ENCODE measurements at regions not wholly inside any gene's neighbourhood (a gene's known extent, or its start where the extent isn't known, plus 50 kb on each side); places are given as distances from the start of the nearest gene placed in this dataset.
A peak's percentile ranks its signal among the peaks of the same experiment; 100 is the strongest.

DNA sequence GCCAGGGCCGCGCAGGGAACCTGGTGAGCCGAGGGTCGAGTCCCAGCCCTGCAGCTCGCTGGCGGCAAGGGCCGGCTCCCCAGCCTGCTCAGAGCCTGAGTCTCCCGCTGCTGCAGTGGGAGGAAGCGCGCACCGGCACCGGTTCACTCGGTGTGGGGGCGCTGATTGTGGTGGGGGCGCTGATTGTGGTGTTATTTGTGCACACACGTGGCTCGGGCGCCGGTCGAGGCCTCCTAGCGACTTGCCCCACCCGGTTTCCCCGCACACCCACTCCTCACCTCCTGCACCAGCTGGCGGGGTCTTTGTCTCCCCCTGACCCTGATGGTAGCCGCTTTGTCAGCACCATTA, 266.7 kb downstream of the NSG2 start:
- intact Hi-C loops (cut with DNase I) = loop anchor here (2.0 to 10.0 kb wide), 3 partner anchors 267 to 1017 kb away; partner anchors contain the start of gene NSG2 (in 1 of the 2)
- DNase-seq = no peak
- H3K27me3 ChIP-seq (ENCODE audit: insufficient read depth in 3 of 3, low read length in 2 of 3) = peaks cover 0 to 2% (median 0%) of the 10 kb centered on the region in 3 donors
- H3K4me1 ChIP-seq = peaks cover 7% of the 10 kb centered on the region
- 32 to 41% (median 34%) methylated on average over 21 to 25 of the region's 25 CpGs for WGBS, 3 donors
- H3K9me3 ChIP-seq = no peaks in the 10 kb centered on the region
- no peaks in the 10 kb centered on the region for H3K36me3 ChIP-seq (ENCODE audit: insufficient read depth in 1 of 2, low read depth in 1 of 2)
- TF ChIP-seq, protein P1, sequence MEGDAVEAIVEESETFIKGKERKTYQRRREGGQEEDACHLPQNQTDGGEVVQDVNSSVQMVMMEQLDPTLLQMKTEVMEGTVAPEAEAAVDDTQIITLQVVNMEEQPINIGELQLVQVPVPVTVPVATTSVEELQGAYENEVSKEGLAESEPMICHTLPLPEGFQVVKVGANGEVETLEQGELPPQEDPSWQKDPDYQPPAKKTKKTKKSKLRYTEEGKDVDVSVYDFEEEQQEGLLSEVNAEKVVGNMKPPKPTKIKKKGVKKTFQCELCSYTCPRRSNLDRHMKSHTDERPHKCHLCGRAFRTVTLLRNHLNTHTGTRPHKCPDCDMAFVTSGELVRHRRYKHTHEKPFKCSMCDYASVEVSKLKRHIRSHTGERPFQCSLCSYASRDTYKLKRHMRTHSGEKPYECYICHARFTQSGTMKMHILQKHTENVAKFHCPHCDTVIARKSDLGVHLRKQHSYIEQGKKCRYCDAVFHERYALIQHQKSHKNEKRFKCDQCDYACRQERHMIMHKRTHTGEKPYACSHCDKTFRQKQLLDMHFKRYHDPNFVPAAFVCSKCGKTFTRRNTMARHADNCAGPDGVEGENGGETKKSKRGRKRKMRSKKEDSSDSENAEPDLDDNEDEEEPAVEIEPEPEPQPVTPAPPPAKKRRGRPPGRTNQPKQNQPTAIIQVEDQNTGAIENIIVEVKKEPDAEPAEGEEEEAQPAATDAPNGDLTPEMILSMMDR (IDR thresholded peaks at IDR 0.05) = no peak
- H3K4me3 ChIP-seq = peak overlapping the region; percentile 65
- no peak for ATAC-seq
- no peak overlapping the region for H3K27ac ChIP-seq

DNA sequence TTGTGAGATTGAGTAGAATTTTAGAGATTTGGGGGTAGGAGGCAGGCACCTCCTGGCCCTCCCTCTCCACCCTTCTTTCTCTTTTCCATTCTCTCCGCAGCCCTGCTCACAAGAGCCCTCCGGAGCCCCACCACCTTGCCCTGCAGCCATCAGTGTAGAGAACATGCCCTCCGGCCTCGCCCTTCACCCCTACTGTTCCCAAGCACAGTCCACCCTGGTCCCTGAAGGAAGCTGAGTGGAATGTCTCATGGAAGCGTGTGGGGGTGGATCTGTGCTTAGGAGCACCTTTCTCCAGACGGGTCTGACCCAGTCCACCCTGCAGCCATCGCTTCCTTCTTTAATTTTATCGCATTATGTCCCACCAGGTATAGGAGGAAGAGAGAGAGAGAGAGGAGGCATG, 267.1 kb downstream of the NSG2 start:
- no peak overlapping the region for H3K27ac ChIP-seq
- H3K4me3 ChIP-seq = no peak overlapping the region
- intact Hi-C loops (cut with DNase I) = loop anchor here (2.0 to 10.0 kb wide), 3 partner anchors 268 to 1018 kb away; partner anchors contain the start of gene NSG2 (in 1 of the 2)
- H3K36me3 ChIP-seq (ENCODE audit: insufficient read depth in 1 of 2, low read depth in 1 of 2) = no peaks in the 10 kb centered on the region
- TF ChIP-seq, protein P1 (IDR thresholded peaks at IDR 0.05) = no peak
- WGBS, 3 donors = 88 to 95% (median 93%) methylated on average over 8 of the region's 8 CpGs
- no peaks in the 10 kb centered on the region for H3K9me3 ChIP-seq
- ATAC-seq = no peak
- peaks cover 0 to 2% (median 0%) of the 10 kb centered on the region in 3 donors for H3K27me3 ChIP-seq (ENCODE audit: insufficient read depth in 3 of 3, low read length in 2 of 3)
- peaks cover 7% of the 10 kb centered on the region for H3K4me1 ChIP-seq
- no peak for DNase-seq

DNA sequence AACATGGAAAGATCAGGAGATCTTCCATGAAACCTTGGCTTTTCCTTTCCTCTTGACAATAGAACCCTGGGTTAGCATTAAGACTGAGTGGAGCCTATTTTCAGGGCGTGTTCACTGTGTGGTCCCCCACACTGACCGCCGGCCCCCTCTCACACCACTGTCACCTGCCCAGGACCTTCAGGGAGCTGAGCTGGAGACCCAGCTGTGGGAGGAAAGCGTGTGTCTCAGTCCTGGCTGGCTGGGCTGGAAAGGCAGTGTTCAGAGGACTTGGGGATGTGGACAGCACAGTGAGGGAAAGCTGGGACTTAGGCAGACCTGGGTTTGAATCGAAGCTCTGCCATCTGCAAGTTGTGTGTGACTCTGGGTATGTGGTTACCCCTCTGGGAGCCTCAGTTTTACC, 268.1 kb downstream of the NSG2 start:
- Histone ChIP-seq H3K4me3 (no peak overlapping the region), H3K9me3 (no peaks in the 10 kb centered on the region), H3K4me1 (peaks cover 7% of the 10 kb centered on the region), H3K36me3 (ENCODE audit: insufficient read depth in 1 of 2, low read depth in 1 of 2) (no peaks in the 10 kb centered on the region), H3K27ac (no peak overlapping the region), H3K27me3 (ENCODE audit: insufficient read depth in 3 of 3, low read length in 2 of 3) (peaks cover 0 to 4% (median 2%) of the 10 kb centered on the region in 3 donors)
- WGBS, 3 donors = 78 to 92% (median 85%) methylated on average over 5 of the region's 5 CpGs
- DNase-seq = no peak
- intact Hi-C loops (cut with DNase I) = loop anchor here (2.0 to 10.0 kb wide), 4 partner anchors 269 to 1019 kb away; partner anchors contain the start of gene NSG2 (in 1 of the 2)
- ATAC-seq = no peak
- TF ChIP-seq, protein P1 (IDR thresholded peaks at IDR 0.05) = no peak

DNA sequence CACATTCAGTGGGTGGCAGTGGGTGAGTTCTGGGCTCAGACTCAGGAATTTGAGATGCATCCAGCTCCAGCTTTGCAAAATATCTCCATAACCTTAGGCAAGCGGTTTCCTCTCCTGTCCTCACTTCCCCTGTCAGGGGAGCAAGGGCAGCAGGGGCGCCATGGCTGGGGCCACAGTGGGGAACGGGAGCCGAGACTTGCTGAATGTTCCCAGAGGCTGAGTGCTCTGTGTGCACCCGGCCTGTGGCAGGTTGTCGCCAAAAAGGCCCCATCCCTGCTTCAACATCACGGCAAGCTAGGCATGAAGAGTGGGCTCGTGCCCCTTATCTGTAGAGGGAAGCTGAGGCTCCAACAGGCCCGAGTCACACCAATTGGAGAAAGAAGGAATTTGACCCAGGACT, 268.8 kb downstream of the NSG2 start:
- no peak for ATAC-seq
- DNase-seq = no peak

More for the DNA sequence above, 268.8 kb downstream of the NSG2 start:
- H3K27me3 ChIP-seq (ENCODE audit: insufficient read depth in 3 of 3, low read length in 2 of 3) = peaks cover 0 to 5% (median 2%) of the 10 kb centered on the region in 3 donors
- H3K4me1 ChIP-seq = peaks cover 7% of the 10 kb centered on the region
- H3K27ac ChIP-seq = no peak overlapping the region
- intact Hi-C loops (cut with DNase I) = loop anchor here in 1 of 2 donors (2.0 to 10.0 kb wide), 3 partner anchors 339 to 1019 kb away; no protein-coding TSS in a partner anchor
- no peaks in the 10 kb centered on the region for H3K36me3 ChIP-seq (ENCODE audit: insufficient read depth in 1 of 2, low read depth in 1 of 2)
- 77 to 88% (median 81%) methylated on average over 9 of the region's 9 CpGs for WGBS, 3 donors
- no peak overlapping the region for H3K4me3 ChIP-seq
- H3K9me3 ChIP-seq = no peaks in the 10 kb centered on the region
- TF ChIP-seq, protein P1 (IDR thresholded peaks at IDR 0.05) = no peak

Measured in psoas muscle (tissue), 7 donors.